Cardiac fibroblast (primary cell): ENCODE measurements at regions not wholly inside any gene's neighbourhood (a gene's known extent, or its start where the extent isn't known, plus 50 kb on each side); places are given as distances from the start of the nearest gene placed in this dataset.

Source experiments
- DNase-seq, 2 donors: peaks; one replicate each; pipeline versions ENCODE4 v3.0.0 to v3.0.0-alpha.2; 2010; ENCODE audit warnings: low read depth in 2 of 2
- H3K4me3 ChIP-seq, 2 donors: replicated peaks in 1 of 2; 1 replicate in 1 of 2; 2 replicates in 1 of 2; pipeline ENCODE4 v1.5.1; 2011; ENCODE audit warnings: low read depth in 2 of 2, low read length in 2 of 2, mild to moderate bottlenecking in 2 of 2, moderate library complexity in 1 of 2
- TF ChIP-seq, protein P1 (sequence below): IDR thresholded peaks from one replicate; pipeline ENCODE4 v1.5.1; 2011; ENCODE audit warnings: low read depth, mild to moderate bottlenecking, low read length, inconsistent platforms

DNA sequence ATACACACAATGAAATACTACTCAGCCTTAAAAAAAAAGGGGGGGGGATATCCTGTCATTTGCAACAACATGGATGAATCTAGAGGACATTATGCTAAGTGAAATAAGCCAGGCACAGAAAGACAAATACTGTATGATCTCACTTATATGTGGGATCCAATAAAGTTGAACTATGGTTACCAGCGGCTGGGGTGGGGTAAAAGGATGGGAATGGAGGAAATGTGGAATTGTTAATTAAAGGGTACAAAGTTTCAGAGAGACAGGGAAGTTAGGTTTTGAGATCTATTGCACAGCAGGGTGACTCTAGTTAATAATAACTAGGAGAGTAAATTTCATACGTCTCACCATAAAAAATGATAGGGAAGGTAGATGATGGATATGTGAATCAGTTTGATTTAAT, 76.2 kb upstream of the ZNF608 start:
- TF ChIP-seq, protein P1, sequence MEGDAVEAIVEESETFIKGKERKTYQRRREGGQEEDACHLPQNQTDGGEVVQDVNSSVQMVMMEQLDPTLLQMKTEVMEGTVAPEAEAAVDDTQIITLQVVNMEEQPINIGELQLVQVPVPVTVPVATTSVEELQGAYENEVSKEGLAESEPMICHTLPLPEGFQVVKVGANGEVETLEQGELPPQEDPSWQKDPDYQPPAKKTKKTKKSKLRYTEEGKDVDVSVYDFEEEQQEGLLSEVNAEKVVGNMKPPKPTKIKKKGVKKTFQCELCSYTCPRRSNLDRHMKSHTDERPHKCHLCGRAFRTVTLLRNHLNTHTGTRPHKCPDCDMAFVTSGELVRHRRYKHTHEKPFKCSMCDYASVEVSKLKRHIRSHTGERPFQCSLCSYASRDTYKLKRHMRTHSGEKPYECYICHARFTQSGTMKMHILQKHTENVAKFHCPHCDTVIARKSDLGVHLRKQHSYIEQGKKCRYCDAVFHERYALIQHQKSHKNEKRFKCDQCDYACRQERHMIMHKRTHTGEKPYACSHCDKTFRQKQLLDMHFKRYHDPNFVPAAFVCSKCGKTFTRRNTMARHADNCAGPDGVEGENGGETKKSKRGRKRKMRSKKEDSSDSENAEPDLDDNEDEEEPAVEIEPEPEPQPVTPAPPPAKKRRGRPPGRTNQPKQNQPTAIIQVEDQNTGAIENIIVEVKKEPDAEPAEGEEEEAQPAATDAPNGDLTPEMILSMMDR: no peak
- no peak for DNase-seq
- H3K4me3 ChIP-seq: no peak overlapping the region

DNA sequence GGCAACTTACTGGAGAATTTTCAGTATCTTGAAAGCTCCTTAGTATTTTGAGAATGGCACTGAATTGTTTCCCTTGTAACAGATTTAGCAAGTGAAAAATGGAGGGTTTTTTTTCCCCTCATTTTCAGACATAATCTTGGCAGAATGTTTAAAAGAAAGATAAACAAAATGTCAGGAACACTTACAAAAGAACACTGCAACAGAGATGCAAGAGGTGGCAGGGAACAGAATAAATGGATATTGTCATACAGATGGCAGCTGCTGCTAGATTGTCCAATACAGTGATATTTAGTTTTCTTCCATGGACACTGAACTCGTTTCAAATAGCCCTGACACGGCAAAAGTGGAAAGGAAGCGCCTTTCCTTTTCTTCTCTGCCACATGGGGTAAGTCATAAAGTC, 76.9 kb upstream of the ZNF608 start:
- H3K4me3 ChIP-seq: no peak overlapping the region
- TF ChIP-seq, protein P1: no peak
- peak in 1 of 2 donors; percentile 36 for DNase-seq

DNA sequence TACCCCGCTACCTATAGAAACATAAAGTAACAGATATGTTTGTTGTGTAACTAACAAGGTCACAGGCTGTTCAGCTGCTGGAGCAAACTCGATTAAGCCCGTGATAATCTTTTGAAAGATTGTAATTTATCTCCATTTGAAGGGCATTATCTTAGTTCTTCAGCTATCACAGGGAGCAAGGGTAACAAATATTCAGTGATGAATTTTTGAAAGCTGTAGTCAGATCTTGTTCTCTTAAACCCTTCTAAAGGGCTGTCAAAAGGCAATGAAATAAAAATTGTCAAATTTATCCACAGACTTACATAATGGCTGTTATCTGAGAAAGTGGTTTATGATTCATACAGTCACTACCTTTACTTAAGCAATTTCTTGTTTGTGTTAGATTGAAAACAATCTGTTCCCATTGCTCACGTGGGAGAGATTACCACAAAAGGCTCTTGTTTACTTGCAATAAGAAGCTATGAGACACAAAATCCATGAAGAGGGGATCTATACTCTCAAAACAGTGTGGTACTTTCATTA, 78.3 kb upstream of the ZNF608 start:
- TF ChIP-seq, protein P1: no peak
- peak; percentile 90 to 92 for DNase-seq
- H3K4me3 ChIP-seq: no peak overlapping the region

DNA sequence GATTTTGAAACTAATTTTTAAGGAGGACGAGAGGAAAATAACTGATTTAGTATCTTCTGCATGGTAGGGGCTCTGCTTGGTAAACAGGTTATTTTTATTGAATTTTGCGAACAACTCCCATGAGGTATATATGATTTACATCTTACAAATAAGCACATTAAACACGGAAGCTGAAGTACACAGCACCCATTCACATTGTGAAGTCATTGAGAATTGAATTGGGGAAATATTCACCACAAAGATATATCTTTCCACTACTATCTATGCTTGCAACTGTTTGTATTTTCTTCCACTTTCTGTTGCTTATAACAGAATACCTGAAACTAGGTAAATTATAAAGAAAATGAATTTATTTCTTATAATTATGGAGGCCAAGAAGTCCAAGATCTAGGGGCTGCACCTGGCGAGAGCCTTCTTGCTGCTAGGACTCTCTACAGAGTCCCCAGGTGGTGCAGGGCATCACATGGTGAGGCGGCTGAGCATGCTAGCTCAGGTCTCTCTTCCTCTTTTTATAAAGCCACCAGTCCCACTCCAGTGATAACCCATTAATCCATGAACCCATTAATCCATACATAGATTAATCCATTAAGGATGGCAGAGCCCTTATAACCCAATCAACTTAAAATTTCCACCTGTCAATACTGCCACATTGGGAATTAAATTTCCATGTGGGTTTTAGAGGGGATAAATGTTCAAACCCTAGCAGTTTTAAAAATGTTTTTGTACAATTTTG, 79.0 kb upstream of the ZNF608 start:
- H3K4me3 ChIP-seq: no peak overlapping the region
- DNase-seq: no peak
- TF ChIP-seq, protein P1: no peak

DNA sequence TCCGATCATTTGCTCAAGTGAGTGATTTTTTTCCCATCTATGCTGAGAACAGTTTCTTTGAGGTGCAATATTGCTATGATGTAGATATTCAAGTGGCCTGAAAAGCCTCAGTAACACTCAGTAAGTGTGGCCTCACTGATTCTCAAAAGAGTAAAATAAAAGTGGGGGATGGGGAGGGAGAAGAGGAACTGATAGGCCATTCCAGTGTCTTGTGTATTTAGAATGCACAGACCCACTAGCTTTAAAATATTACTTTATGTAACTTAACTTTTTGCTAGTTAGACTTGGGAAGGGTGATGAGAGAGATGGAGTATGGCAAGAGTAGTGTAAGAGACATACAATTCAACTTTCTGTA, 79.5 kb upstream of the ZNF608 start:
- H3K4me3 ChIP-seq: no peak overlapping the region
- TF ChIP-seq, protein P1: no peak
- DNase-seq: no peak

DNA sequence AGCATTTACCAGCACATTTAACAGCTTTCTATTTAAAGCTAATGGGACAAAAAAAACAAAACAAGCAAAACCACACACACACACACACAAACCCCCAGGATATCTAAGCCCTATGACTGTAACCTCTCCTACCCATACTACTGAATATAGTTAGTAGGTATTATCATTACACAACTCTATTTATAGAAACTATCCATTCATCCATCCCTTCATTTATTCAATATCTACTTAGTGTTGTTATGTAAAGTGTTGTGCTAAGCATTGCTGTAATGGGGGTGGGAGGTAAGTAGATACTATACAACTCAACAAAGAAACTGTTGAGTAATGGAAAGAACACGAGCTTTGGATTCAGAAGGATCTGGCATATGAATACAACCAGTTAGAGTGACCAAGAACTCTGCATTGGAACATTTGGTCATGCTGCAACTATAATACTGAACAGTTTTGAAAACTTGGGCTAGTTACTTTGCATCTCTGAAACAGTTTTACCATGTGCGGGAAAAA, 82.3 kb upstream of the ZNF608 start:
- H3K4me3 ChIP-seq: no peak overlapping the region
- TF ChIP-seq, protein P1: no peak
- DNase-seq: no peak
